Adrenal gland (tissue), 5 donors: ENCODE measurements at regions not wholly inside any gene's neighbourhood (a gene's known extent, or its start where the extent isn't known, plus 50 kb on each side); places are given as distances from the start of the nearest gene placed in this dataset.

Experiments used
- POLR2A ChIP-seq, 2 donors: fragments of 450-650 bp; IDR thresholded peaks; one replicate each; pipeline ENCODE4 v1.6.1; 2017; ENCODE audit warnings: antibody characterized with exemption in 2 of 2, mild to moderate bottlenecking in 2 of 2, moderate library complexity in 1 of 2
- TF ChIP-seq, protein P1 (sequence below), 6 experiments: fragments of 450-650 bp in 4 of 6; fragments of 200-600 bp in 2 of 6; sonication (generic) in 1 of 6; IDR thresholded peaks; 1 replicate in 5 of 6; 2 replicates in 1 of 6; pipeline versions ENCODE4 v1.5.1 to v1.8.0; 2016 to 2021; ENCODE audit warnings: antibody characterized with exemption in 6 of 6, mild to moderate bottlenecking in 2 of 6, moderate library complexity in 1 of 6
- donor health status: DM: no; HTN: no; CAD: no.

DNA sequence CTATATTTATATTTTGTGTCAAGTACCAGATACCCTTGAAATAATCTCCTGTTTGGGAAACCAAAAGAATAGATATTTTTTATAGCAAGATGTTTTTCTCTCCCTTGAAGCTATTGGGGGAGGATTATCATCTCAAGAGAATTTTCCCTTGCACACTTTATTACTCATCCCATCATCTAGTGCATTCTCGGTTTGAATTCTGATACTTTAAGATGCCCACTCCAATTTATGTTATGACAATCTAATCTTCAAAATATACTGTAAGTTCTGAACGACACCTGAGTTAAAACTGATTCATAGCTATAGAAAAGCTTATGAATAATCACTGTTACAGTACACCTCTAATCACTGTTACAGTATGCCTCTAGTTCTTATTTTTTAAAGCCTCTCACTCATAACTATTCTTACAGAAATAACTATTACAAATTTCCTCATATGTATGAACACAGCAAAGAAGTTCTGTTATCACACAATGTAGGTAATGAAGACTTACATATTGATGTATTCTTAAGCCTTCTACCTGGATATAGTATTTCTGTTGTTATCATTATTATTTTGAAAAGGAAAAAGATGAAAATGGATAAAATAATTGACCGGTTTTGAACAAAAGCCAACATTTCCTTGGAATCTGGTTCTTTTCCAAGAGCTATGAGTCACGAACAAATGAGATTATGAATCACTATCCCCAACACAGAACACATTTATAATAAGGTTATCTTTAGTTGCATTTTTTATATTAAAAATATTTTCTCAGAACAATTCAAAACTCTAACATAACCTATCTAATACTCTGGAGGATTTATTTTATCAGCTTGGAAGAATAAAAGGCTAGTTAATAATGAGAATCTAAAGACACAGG lies 72.3 kb upstream of the FAM13C start:
- no peak for TF ChIP-seq POLR2A (IDR thresholded peaks at IDR 0.05)
- TF ChIP-seq, protein P1, sequence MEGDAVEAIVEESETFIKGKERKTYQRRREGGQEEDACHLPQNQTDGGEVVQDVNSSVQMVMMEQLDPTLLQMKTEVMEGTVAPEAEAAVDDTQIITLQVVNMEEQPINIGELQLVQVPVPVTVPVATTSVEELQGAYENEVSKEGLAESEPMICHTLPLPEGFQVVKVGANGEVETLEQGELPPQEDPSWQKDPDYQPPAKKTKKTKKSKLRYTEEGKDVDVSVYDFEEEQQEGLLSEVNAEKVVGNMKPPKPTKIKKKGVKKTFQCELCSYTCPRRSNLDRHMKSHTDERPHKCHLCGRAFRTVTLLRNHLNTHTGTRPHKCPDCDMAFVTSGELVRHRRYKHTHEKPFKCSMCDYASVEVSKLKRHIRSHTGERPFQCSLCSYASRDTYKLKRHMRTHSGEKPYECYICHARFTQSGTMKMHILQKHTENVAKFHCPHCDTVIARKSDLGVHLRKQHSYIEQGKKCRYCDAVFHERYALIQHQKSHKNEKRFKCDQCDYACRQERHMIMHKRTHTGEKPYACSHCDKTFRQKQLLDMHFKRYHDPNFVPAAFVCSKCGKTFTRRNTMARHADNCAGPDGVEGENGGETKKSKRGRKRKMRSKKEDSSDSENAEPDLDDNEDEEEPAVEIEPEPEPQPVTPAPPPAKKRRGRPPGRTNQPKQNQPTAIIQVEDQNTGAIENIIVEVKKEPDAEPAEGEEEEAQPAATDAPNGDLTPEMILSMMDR (IDR thresholded peaks at IDR 0.05), result no peak
